ENCODE measurements at regions not wholly inside any gene's neighbourhood (a gene's known extent, or its start where the extent isn't known, plus 50 kb on each side); places are given as distances from the start of the nearest gene placed in this dataset.

- TF ChIP-seq CTCF (IDR thresholded peaks at IDR 0.05; ENCODE audit: insufficient read depth, low read depth, low read length) (no peak), EZH2 (IDR thresholded peaks at IDR 0.05; ENCODE audit: insufficient read depth, low read length) (no peak)
These were observed 131.8 kb upstream of the VSTM2B start for GRCh38 chr19:29393915-29394460.

All from astrocyte (in vitro differentiated cells and primary cell).